ENCODE measurements at regions not wholly inside any gene's neighbourhood (a gene's known extent, or its start where the extent isn't known, plus 50 kb on each side); places are given as distances from the start of the nearest gene placed in this dataset.

DNA sequence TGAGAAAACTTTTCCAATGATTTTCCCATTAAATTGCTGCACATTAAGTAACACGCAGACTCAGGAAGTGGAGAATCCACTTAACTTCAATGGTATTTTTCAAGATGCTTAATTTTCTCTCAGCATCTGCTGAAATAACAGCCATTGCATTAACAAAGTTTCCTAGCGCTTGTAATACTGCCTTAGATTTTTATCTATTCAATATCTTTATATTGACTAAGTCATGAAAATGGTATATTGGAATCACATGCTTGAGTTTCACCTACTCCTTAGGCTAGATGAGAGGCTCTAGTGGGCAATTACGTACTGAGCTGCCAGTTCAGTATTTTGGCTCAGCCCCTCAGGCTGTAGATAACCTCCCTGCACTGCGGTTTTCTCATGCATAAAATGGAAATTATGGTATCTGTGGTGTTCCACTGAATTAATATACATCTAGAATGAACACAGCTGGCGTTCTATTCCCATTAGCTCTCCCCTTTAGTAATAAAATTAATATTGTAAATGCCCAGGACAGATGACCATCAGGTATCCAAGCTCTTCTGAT is 112.9 kb downstream of the MTX3 start:
- ATAC-seq: no peak
- TF ChIP-seq ARNTL (CRISPR knock-in tag; IDR thresholded peaks at IDR 0.05; ENCODE audit: borderline replicate concordance, low read depth): no peak

DNA sequence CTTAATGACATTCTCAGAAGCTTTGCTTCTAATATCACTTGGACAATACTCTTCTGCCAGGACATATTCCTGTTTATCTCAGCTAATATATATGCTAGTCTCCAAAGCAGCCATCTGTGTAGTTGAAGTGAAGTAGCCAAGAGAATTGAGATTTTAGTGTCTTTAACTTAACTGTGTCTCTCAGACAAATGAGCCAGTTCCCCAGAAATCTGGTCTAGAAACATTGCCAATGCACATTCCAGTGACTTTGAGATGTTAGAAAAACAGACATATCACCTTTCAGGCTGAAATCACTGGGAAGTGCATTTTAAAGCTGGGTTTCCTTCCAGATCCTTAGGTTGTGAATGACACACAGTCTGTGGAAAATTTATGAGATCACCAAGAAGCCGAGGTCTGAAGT is 114.6 kb downstream of the MTX3 start:
- TF ChIP-seq ZNF8 (CRISPR knock-in tag; IDR thresholded peaks at IDR 0.05) (no peak), ESRRG (CRISPR knock-in tag; IDR thresholded peaks at IDR 0.05) (no peak), ZFP3 (CRISPR knock-in tag; IDR thresholded peaks at IDR 0.05) (no peak), ZC3H10 (CRISPR knock-in tag; IDR thresholded peaks at IDR 0.05) (no peak), ZNF70 (CRISPR knock-in tag; IDR thresholded peaks at IDR 0.05) (no peak), SNAI2 (CRISPR knock-in tag; IDR thresholded peaks at IDR 0.05) (no peak), RARB (CRISPR knock-in tag; IDR thresholded peaks at IDR 0.05) (no peak), CSDC2 (CRISPR knock-in tag; IDR thresholded peaks at IDR 0.05) (no peak), TOX (CRISPR knock-in tag; IDR thresholded peaks at IDR 0.05; ENCODE audit: borderline replicate concordance) (no peak), GLIS3 (CRISPR knock-in tag; IDR thresholded peaks at IDR 0.05) (no peak), PPARA (CRISPR knock-in tag; IDR thresholded peaks at IDR 0.05; ENCODE audit: borderline replicate concordance) (no peak), ZFP30 (CRISPR knock-in tag; IDR thresholded peaks at IDR 0.05) (no peak), ARNTL (CRISPR knock-in tag; IDR thresholded peaks at IDR 0.05; ENCODE audit: borderline replicate concordance, low read depth) (no peak)
- TF ChIP-seq, protein P1, sequence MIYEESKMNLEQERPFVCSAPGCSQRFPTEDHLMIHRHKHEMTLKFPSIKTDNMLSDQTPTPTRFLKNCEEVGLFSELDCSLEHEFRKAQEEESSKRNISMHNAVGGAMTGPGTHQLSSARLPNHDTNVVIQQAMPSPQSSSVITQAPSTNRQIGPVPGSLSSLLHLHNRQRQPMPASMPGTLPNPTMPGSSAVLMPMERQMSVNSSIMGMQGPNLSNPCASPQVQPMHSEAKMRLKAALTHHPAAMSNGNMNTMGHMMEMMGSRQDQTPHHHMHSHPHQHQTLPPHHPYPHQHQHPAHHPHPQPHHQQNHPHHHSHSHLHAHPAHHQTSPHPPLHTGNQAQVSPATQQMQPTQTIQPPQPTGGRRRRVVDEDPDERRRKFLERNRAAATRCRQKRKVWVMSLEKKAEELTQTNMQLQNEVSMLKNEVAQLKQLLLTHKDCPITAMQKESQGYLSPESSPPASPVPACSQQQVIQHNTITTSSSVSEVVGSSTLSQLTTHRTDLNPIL (CRISPR knock-in tag; IDR thresholded peaks at IDR 0.05; ENCODE audit: low read depth): no peak
- TF ChIP-seq, protein P2, sequence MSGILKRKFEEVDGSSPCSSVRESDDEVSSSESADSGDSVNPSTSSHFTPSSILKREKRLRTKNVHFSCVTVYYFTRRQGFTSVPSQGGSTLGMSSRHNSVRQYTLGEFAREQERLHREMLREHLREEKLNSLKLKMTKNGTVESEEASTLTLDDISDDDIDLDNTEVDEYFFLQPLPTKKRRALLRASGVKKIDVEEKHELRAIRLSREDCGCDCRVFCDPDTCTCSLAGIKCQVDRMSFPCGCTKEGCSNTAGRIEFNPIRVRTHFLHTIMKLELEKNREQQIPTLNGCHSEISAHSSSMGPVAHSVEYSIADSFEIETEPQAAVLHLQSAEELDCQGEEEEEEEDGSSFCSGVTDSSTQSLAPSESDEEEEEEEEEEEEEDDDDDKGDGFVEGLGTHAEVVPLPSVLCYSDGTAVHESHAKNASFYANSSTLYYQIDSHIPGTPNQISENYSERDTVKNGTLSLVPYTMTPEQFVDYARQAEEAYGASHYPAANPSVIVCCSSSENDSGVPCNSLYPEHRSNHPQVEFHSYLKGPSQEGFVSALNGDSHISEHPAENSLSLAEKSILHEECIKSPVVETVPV (CRISPR knock-in tag; IDR thresholded peaks at IDR 0.05): no peak
- TF ChIP-seq, protein P3, sequence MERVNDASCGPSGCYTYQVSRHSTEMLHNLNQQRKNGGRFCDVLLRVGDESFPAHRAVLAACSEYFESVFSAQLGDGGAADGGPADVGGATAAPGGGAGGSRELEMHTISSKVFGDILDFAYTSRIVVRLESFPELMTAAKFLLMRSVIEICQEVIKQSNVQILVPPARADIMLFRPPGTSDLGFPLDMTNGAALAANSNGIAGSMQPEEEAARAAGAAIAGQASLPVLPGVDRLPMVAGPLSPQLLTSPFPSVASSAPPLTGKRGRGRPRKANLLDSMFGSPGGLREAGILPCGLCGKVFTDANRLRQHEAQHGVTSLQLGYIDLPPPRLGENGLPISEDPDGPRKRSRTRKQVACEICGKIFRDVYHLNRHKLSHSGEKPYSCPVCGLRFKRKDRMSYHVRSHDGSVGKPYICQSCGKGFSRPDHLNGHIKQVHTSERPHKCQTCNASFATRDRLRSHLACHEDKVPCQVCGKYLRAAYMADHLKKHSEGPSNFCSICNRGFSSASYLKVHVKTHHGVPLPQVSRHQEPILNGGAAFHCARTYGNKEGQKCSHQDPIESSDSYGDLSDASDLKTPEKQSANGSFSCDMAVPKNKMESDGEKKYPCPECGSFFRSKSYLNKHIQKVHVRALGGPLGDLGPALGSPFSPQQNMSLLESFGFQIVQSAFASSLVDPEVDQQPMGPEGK (CRISPR knock-in tag; IDR thresholded peaks at IDR 0.05; ENCODE audit: borderline replicate concordance): no peak
- TF ChIP-seq, protein P4, sequence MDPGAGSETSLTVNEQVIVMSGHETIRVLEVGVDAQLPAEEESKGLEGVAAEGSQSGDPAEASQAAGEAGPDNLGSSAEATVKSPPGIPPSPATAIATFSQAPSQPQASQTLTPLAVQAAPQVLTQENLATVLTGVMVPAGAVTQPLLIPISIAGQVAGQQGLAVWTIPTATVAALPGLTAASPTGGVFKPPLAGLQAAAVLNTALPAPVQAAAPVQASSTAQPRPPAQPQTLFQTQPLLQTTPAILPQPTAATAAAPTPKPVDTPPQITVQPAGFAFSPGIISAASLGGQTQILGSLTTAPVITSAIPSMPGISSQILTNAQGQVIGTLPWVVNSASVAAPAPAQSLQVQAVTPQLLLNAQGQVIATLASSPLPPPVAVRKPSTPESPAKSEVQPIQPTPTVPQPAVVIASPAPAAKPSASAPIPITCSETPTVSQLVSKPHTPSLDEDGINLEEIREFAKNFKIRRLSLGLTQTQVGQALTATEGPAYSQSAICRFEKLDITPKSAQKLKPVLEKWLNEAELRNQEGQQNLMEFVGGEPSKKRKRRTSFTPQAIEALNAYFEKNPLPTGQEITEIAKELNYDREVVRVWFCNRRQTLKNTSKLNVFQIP (CRISPR knock-in tag; IDR thresholded peaks at IDR 0.05; ENCODE audit: borderline replicate concordance, low read depth): no peak
- TF ChIP-seq, protein P5, sequence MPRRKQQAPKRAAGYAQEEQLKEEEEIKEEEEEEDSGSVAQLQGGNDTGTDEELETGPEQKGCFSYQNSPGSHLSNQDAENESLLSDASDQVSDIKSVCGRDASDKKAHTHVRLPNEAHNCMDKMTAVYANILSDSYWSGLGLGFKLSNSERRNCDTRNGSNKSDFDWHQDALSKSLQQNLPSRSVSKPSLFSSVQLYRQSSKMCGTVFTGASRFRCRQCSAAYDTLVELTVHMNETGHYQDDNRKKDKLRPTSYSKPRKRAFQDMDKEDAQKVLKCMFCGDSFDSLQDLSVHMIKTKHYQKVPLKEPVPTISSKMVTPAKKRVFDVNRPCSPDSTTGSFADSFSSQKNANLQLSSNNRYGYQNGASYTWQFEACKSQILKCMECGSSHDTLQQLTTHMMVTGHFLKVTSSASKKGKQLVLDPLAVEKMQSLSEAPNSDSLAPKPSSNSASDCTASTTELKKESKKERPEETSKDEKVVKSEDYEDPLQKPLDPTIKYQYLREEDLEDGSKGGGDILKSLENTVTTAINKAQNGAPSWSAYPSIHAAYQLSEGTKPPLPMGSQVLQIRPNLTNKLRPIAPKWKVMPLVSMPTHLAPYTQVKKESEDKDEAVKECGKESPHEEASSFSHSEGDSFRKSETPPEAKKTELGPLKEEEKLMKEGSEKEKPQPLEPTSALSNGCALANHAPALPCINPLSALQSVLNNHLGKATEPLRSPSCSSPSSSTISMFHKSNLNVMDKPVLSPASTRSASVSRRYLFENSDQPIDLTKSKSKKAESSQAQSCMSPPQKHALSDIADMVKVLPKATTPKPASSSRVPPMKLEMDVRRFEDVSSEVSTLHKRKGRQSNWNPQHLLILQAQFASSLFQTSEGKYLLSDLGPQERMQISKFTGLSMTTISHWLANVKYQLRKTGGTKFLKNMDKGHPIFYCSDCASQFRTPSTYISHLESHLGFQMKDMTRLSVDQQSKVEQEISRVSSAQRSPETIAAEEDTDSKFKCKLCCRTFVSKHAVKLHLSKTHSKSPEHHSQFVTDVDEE (CRISPR knock-in tag; IDR thresholded peaks at IDR 0.05): no peak
- ATAC-seq: no peak

DNA sequence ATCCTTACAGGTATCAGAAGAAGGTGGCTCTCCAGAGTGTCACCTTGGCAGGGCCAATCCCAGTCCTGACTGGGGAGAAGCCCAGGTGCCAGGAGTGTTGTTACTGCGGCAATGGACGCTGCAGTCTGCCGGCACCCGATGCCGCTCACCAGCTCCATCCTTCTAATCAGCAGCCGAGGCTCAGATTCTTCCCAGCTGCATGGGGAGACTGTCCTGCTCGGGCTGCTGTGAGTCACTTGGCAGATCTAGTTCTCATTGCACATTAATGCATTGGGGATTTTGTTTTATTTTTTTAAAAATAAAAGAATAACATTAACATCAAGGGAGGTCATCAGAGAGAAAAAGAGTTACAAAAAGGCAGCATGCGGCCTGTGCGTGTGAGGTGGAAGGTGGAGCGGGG is 115.8 kb downstream of the MTX3 start:
- ATAC-seq: no peak
- no peak for TF ChIP-seq ISL1 (CRISPR knock-in tag; IDR thresholded peaks at IDR 0.05)

DNA sequence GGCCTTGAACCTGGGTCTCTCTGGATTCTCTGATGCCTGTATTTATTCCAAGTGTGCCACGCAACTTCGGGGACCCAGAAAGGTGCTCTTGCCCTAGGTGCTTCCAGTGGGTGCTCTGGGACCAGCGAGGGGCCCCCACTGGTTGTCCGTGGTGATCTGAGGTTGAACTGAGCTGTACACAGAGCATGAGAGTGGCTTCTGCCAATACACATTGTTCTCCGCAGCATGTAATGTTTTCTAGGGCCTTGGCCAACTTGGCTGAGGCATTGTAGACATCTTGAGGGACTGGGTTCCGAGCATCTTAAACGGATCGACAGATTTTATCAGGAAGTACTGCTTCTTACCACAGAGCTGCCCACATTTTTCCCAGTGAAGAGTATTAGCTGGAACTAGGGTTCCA is 117.9 kb downstream of the MTX3 start:
- ATAC-seq: no peak
- TF ChIP-seq, protein P1 (CRISPR knock-in tag; IDR thresholded peaks at IDR 0.05; ENCODE audit: low read depth): no peak
- TF ChIP-seq, protein P5 (CRISPR knock-in tag; IDR thresholded peaks at IDR 0.05): no peak
- no peak for TF ChIP-seq PPARA (CRISPR knock-in tag; IDR thresholded peaks at IDR 0.05; ENCODE audit: borderline replicate concordance)
- no peak for TF ChIP-seq ZNF70 (CRISPR knock-in tag; IDR thresholded peaks at IDR 0.05)
- no peak for TF ChIP-seq OSR1 (CRISPR knock-in tag; IDR thresholded peaks at IDR 0.05)
- TF ChIP-seq ZFP30 (CRISPR knock-in tag; IDR thresholded peaks at IDR 0.05): no peak
- TF ChIP-seq, protein P2 (CRISPR knock-in tag; IDR thresholded peaks at IDR 0.05): no peak
- no peak for TF ChIP-seq ZNF8 (CRISPR knock-in tag; IDR thresholded peaks at IDR 0.05)
- no peak for TF ChIP-seq TOX (CRISPR knock-in tag; IDR thresholded peaks at IDR 0.05; ENCODE audit: borderline replicate concordance)
- no peak for TF ChIP-seq TCF4 (CRISPR knock-in tag; IDR thresholded peaks at IDR 0.05; ENCODE audit: borderline replicate concordance)
